NCI-H524 (cell line): ENCODE measurements at regions not wholly inside any gene's neighbourhood (a gene's known extent, or its start where the extent isn't known, plus 50 kb on each side); places are given as distances from the start of the nearest gene placed in this dataset.
A peak's percentile ranks its signal among the peaks of the same experiment; 100 is the strongest.

Source experiments
- DNase-seq, 2 experiments: peaks; one replicate each; lab custom pipeline; 2025; lab: John Stamatoyannopoulos, UW

GRCh38 chr15:47824147-47824546 is 106.8 kb downstream of the SEMA6D start:
- no peak for DNase-seq

DNA sequence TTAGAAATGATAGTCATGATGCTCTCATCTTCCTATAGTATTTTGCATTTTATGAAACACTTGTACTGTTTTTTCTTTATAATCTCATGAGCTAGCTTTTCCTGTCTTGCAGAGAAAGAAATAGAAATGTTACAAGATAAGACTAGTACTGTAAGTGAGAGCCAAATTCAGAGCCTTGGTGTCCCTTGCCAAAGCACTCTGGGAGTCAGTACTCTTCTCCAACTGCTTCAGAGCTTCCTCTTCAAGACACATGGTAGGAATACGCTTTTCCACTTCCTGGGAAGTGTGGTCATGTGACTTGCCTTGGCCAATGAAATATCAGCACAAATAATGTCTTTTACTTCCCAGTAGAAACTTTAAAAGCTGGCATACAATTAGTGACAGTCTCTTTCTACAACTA is 112.4 kb downstream of the SEMA6D start:
- DNase-seq: no peak

DNA sequence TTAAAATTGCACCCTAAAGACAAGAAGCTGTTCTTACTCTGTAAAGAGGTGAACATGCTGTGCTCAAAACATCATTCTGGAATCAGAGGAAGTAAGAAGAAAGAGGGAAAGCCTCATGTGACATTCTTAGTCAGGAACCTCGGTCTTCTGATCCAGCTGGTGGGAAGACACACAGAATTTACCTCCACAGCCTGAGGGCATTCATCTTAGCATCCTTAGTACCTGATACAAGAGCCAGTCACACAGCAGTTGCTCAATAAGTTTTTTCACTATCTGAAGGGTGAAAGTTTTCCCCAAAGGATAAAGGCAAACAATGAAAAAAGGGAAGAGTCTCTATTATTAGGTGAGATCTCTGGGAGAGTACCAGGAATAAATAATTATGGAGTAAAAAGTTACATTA is 116.8 kb downstream of the SEMA6D start:
- no peak for DNase-seq

GRCh38 chr15:47839233-47839825 is 122.0 kb downstream of the SEMA6D start:
- DNase-seq: no peak

DNA sequence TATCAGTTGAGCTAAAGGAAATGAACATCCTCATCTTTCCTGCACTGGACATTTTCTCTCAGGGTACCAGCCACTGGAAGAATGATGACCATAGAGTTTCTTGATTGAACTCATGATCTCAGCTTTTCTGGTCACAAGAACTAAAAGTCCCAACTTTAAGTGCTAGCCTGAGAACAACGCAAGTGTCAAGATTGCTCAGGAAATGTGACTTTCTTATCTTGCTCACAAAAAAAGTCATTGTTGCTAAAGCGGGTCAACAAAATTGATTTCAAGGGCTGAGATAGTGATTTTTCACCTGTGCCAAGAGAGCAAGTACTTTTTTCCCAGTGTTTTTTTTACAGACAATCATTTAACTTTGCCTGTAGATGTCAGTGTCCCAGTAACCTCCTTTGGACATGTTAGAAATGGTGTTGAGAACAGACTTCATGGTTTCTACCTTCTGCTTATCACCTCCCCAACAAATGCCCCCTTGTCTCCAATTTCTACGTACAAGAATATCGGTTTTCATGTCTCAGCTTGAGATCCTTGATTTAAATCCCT is 125.9 kb downstream of the SEMA6D start:
- DNase-seq: peak in 1 of 2 experiments; percentile 10

GRCh38 chr15:47844437-47844836 is 127.1 kb downstream of the SEMA6D start:
- DNase-seq: peak; percentile 15 to 50

DNA sequence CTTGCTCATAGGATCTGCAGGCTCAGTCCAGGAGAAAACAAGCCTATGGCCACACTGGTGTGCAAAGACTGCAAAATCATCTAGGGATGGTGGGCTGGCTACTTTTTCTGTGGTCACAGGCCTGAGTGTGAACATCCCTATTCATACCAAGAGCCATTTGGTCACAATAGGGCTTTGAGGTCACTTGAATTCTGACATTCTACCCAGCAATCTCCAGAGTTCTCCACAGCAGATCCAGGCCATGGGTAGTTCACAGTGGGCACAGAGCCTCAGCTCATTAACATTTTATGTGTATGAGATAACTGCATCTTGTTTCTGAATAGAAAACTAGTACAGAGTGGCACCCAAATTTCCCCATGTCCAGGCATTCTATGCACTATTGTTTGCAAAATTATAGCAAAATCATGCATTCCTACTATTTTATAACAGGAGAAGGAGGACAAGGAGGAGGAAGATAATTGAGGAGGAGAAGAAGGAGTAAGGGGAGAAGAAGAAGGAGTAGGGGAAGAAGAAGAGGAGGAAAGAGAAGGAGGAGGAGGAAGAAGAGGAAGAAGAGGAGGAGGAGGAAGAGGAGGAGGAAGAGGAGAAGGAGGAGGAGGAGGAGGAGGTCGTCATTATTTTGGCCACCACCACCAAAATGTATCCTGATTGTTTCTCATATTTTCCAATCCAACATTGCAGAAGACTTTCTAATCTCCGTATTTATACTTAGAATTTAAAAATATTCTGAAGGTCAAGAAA is 129.0 kb downstream of the SEMA6D start:
- no peak for DNase-seq

DNA sequence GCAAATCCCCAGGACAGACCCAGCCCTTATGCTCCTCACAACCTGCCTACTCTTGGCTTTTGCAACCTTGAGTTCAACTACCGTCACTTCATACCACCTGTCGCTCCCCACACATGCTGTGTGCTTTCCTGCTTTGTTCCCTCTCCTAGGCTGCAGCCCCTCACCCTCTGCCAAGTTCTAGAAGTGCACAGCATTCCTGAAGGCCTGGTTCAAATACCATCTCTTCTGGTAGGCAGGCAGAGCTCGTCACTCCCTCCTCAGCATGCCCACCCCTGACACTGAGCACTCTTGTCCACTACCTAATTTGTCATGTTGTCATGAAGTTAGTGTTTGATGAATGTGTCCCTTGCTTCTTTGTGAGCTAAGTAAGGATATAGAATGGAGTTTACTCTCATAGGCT is 129.6 kb downstream of the SEMA6D start:
- DNase-seq: no peak

- DNase-seq: no peak
Observed at GRCh38 chr15:47856071-47856470, 138.8 kb downstream of the SEMA6D start.

GRCh38 chr15:47857014-47857775 is 139.9 kb downstream of the SEMA6D start:
- no peak for DNase-seq

DNA sequence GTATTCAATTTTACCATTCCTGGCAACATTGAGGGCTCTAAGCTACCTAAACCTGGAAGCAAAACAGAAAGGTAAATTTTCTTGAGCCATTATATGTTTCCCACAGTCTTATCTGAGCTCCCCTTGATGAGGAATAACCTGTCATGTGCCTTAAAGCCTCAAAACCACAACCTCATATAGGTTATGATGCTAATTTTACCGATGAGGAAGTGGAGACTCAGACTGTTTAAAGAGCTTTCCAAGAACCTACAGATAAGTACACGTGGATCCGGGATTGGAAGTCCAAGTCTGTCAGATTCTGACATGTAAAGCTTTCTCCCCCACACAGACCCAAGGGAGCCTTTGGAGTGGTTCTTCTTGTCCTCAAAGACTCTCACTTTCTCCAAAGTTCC is 140.5 kb downstream of the SEMA6D start:
- no peak for DNase-seq

- no peak for DNase-seq
Observed at GRCh38 chr15:47861111-47861903, 144.0 kb downstream of the SEMA6D start.

DNA sequence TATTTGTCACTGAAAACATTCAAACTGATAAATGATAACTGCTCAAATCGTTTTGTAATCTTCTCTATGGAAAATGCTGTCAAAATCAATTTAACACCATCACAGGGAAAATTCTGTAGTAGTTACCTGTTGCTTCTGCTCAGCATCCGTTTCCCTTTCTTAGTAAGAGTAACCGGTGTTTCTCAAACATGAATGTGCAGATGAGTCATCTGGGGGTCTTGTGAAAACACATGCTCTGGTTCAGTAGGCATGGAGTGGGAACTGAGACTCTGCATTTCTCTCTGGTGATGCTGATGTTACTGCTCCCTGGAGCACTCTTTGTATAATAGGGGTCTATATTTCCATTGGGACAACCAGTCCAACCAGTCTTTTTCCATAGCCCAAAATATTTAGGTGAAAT is 145.1 kb downstream of the SEMA6D start:
- DNase-seq: no peak

- DNase-seq: no peak
Observed at GRCh38 chr15:47866446-47866845, 149.1 kb downstream of the SEMA6D start.

DNA sequence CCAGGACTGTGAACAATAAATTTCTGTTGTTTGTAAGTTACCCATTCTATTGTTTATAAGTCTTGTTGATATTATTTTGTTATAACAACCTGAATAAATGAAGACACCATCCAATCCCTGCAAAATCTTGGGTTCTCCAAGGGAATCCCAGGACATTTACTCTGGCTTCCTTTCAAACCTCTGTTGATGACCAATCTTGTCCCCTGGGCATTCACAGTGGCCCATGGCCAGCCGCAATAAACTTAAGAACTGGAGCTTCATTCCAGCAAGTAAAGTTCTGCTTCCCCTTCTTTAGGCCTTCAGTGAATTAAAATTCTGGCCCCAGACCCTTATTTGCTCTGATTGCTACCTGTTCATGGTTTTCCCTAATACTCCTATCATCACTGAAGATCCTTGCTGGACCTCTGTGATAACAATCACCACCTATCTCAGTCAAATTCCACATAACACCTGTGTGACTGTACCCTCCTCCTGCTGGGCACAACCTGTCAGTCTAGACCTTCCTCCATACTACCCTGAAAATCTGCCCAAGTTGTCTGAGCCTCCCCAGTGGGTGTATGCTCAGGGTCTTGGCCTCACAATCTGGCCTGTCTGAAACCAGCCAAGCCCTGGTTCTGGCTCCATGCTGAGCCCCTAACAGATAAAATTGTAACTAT is 153.1 kb downstream of the SEMA6D start:
- DNase-seq: peak in 1 of 2 experiments; percentile 57

DNA sequence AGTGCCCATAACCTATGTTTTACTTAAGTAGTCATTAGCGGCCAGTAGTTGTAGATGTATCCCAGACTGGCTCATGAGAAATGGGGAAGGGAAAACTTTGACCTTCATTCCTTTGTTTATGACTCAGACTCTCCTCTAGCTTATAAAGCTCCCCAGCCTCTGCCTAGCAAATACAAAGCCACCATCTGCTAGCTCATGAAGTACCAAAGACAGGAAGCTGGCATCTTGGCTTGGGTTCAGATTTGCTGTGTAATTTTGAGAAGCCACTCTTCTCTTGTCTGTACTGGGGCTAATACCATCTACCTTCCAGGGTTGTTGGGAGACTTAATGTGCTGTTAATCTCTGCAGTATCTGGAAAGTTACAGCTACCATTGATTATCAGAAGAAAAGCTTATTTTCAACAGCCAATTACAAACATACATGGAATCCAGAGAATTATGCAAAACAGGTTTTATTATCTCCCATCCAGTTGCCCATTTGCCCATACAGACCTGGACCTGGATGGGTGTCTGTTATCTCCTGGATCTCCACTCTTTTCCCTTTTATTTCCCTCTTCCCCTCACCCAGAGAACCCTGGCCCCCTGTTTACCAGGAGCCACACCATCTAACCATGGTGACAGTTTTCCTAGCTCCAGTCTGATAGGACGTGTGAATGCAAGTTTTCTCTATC is 153.8 kb downstream of the SEMA6D start:
- peak; percentile 73 to 93 for DNase-seq

- DNase-seq: no peak
Observed at GRCh38 chr15:47872208-47872607, 154.9 kb downstream of the SEMA6D start.

DNA sequence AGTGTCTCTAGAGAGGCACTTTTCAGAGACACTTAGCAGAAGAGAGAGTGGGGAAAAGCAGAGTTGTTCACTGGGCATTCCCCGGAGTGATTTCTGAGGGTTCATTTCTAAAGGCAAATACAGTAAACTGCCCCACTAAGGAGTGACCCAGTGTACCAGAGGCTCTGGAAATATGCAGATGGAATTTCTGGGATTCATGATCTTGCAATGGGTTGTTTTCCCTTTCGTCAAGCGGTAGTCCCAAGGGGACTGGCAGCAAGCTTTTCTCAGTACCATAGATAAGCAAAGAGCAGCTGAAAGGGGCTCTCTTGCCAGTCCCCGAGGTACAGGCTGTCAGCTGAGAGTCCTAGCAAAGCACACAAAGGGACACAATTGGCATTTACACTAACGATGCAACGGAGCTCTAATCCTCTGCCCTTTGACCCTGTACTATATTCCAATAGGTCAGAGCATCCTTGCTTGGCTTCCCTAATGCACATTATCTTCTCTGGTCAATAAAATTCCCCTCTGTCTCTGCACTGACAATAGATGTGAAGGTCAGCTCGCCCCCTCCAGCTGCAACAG is 155.6 kb downstream of the SEMA6D start:
- DNase-seq: peak; percentile 6 to 12

DNA sequence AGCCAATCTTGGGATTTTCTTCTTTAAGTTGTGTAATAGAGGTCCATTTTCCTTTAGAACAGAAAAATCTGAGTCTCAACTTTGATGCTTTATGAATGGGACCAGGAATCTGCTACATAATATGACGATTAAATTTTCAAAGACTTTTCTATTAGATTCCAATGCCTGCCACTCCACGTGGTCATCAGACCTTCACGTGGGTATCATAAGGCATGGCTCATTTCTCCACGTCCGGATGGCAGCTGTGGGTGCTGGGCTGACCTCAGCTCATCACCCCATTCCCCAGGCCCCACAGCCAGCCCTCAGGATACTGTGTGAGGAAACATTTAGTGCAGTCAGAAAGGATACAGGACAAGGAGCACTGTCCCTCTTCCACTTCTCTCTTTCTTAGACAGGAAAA is 159.7 kb downstream of the SEMA6D start:
- DNase-seq: no peak

- no peak for DNase-seq
Observed at GRCh38 chr15:47877836-47878235, 160.5 kb downstream of the SEMA6D start.

- DNase-seq: no peak
Observed at GRCh38 chr15:47885920-47886319, 168.6 kb downstream of the SEMA6D start.
